ENCODE measurements at regions not wholly inside any gene's neighbourhood (a gene's known extent, or its start where the extent isn't known, plus 50 kb on each side); places are given as distances from the start of the nearest gene placed in this dataset.

GRCh38 chr6:92617721-92618120 is 801.6 kb downstream of the EPHA7 start:
- no peak overlapping the region for H3K27ac ChIP-seq
- H3K4me1 ChIP-seq: no peaks in the 10 kb centered on the region
- no peaks in the 10 kb centered on the region for H3K27me3 ChIP-seq
- H3K36me3 ChIP-seq: no peaks in the 10 kb centered on the region
- no peaks in the 10 kb centered on the region for H3K9me3 ChIP-seq
- intact Hi-C loops (cut with DNase I): no loop called here
- no peak overlapping the region for H3K4me3 ChIP-seq
- DNase-seq (ENCODE audit: extremely low spot score in 2 of 2): no peak
- TF ChIP-seq CTCF (IDR thresholded peaks at IDR 0.05) (no peak), POLR2A (IDR thresholded peaks at IDR 0.05) (no peak), POLR2AphosphoS5 (IDR thresholded peaks at IDR 0.05; ENCODE audit: insufficient read depth in 1 of 2, low read depth in 1 of 2) (no peak)

GRCh38 chr6:92608751-92609150 is 810.6 kb downstream of the EPHA7 start:
- TF ChIP-seq CTCF (IDR thresholded peaks at IDR 0.05) (no peak), POLR2AphosphoS5 (IDR thresholded peaks at IDR 0.05; ENCODE audit: insufficient read depth in 1 of 2, low read depth in 1 of 2) (no peak), POLR2A (IDR thresholded peaks at IDR 0.05) (no peak)
- Histone ChIP-seq H3K4me1 (no peaks in the 10 kb centered on the region), H3K4me3 (no peak overlapping the region), H3K27ac (no peak overlapping the region), H3K36me3 (no peaks in the 10 kb centered on the region), H3K27me3 (no peaks in the 10 kb centered on the region), H3K9me3 (no peaks in the 10 kb centered on the region)
- DNase-seq (ENCODE audit: extremely low spot score in 2 of 2): no peak
- intact Hi-C loops (cut with DNase I): no loop called here

- H3K9me3 ChIP-seq: no peaks in the 10 kb centered on the region
- no peaks in the 10 kb centered on the region for H3K4me1 ChIP-seq
- no peak for TF ChIP-seq POLR2AphosphoS5 (IDR thresholded peaks at IDR 0.05; ENCODE audit: insufficient read depth in 1 of 2, low read depth in 1 of 2)
- TF ChIP-seq POLR2A (IDR thresholded peaks at IDR 0.05): no peak
- no peak for TF ChIP-seq CTCF (IDR thresholded peaks at IDR 0.05)
- H3K27me3 ChIP-seq: no peaks in the 10 kb centered on the region
- no peak for DNase-seq (ENCODE audit: extremely low spot score in 2 of 2)
- H3K36me3 ChIP-seq: no peaks in the 10 kb centered on the region
- no peak overlapping the region for H3K4me3 ChIP-seq
- intact Hi-C loops (cut with DNase I): no loop called here
- H3K27ac ChIP-seq: no peak overlapping the region
Measured at GRCh38 chr6:92593201-92593600, 826.2 kb downstream of the EPHA7 start.

- Histone ChIP-seq H3K36me3 (no peaks in the 10 kb centered on the region), H3K27me3 (no peaks in the 10 kb centered on the region), H3K4me1 (no peaks in the 10 kb centered on the region), H3K4me3 (no peak overlapping the region), H3K9me3 (no peaks in the 10 kb centered on the region), H3K27ac (no peak overlapping the region)
- intact Hi-C loops (cut with DNase I): no loop called here
- DNase-seq (ENCODE audit: extremely low spot score in 2 of 2): no peak
- TF ChIP-seq CTCF (IDR thresholded peaks at IDR 0.05) (no peak), POLR2A (IDR thresholded peaks at IDR 0.05) (no peak), POLR2AphosphoS5 (IDR thresholded peaks at IDR 0.05; ENCODE audit: insufficient read depth in 1 of 2, low read depth in 1 of 2) (no peak)
Measured at GRCh38 chr6:92589996-92590395, 829.4 kb downstream of the EPHA7 start.

GRCh38 chr6:92588148-92588547 is 831.2 kb downstream of the EPHA7 start:
- intact Hi-C loops (cut with DNase I): no loop called here
- DNase-seq (ENCODE audit: extremely low spot score in 2 of 2): no peak
- Histone ChIP-seq H3K36me3 (no peaks in the 10 kb centered on the region), H3K9me3 (no peaks in the 10 kb centered on the region), H3K4me1 (no peaks in the 10 kb centered on the region), H3K27ac (no peak overlapping the region), H3K27me3 (no peaks in the 10 kb centered on the region), H3K4me3 (no peak overlapping the region)
- no peak for TF ChIP-seq POLR2AphosphoS5 (IDR thresholded peaks at IDR 0.05; ENCODE audit: insufficient read depth in 1 of 2, low read depth in 1 of 2)
- TF ChIP-seq CTCF (IDR thresholded peaks at IDR 0.05): no peak
- no peak for TF ChIP-seq POLR2A (IDR thresholded peaks at IDR 0.05)
